ENCODE measurements at regions not wholly inside any gene's neighbourhood (a gene's known extent, or its start where the extent isn't known, plus 50 kb on each side); places are given as distances from the start of the nearest gene placed in this dataset.
"Not testable (repeated sequence)": the region's sequence is repeated elsewhere in the genome, so short reads cannot be mapped to it uniquely, and the experiment has no call there.

GRCh38 chr5:52010454-52010853 is 627.2 kb downstream of the ISL1 start:
- TF ChIP-seq CTCF (IDR thresholded peaks at IDR 0.05) (no peak), ZFX (IDR thresholded peaks at IDR 0.05; ENCODE audit: borderline replicate concordance) (no peak)
- no peak overlapping the region for H3K27ac ChIP-seq

GRCh38 chr5:52013523-52013922 is 630.3 kb downstream of the ISL1 start:
- TF ChIP-seq CTCF (IDR thresholded peaks at IDR 0.05), result no peak
- no peak for TF ChIP-seq ZFX (IDR thresholded peaks at IDR 0.05; ENCODE audit: borderline replicate concordance)
- H3K27ac ChIP-seq, result no peak overlapping the region

GRCh38 chr5:52015760-52016159 is 632.5 kb downstream of the ISL1 start:
- no peak overlapping the region for H3K27ac ChIP-seq
- no peak for TF ChIP-seq CTCF (IDR thresholded peaks at IDR 0.05)
- TF ChIP-seq ZFX (IDR thresholded peaks at IDR 0.05; ENCODE audit: borderline replicate concordance), result no peak

GRCh38 chr5:52017567-52017966 is 634.3 kb downstream of the ISL1 start:
- H3K27ac ChIP-seq, result no peak overlapping the region
- no peak for TF ChIP-seq ZFX (IDR thresholded peaks at IDR 0.05; ENCODE audit: borderline replicate concordance)
- no peak for TF ChIP-seq CTCF (IDR thresholded peaks at IDR 0.05)

DNA sequence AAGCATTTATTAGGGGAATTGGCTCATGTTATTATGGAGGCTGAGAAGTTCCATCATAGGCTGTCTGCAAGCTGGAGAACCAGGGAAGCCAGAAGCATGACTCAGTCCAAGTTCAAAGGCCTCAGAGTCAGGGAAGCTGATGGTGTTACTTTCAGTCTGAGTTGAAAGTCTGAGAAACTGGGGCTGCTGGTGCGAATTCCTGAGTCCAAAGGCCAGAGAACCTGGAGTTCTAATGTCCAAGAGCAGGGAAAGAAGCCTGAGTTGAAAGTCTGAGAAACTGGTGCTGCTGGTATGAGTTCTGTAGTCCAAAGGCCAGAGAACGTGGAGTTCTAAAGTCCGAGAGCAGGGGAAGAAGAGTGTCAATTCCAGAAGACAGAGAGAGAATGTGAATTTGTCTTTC is 641.1 kb downstream of the ISL1 start:
- H3K27ac ChIP-seq, result no peak overlapping the region
- TF ChIP-seq ZFX (IDR thresholded peaks at IDR 0.05; ENCODE audit: borderline replicate concordance) (no peak), CTCF (IDR thresholded peaks at IDR 0.05) (no peak)

- not testable (repeated sequence) for H3K27ac ChIP-seq
Measured at GRCh38 chr5:52029836-52030235, 646.6 kb downstream of the ISL1 start.

DNA sequence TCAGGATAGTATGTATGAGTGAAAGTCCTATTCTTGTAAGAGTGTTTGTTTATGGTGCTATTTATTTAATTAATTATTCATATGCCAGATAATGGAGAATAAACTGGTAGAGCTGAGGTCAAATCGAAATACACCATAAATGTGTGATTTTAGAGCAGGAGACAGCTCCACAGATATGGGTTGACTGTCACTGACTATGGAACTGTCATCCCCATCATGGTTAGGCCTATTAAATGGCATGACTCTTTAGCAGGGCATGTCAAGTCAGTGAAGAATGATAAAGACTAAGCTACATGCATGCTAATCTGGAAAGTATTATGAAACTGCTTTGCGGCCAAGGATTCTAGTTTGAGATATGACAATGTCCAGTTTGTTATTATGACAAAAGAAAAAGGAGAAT is 658.6 kb downstream of the ISL1 start:
- TF ChIP-seq ZFX (IDR thresholded peaks at IDR 0.05; ENCODE audit: borderline replicate concordance), result no peak
- TF ChIP-seq CTCF (IDR thresholded peaks at IDR 0.05), result no peak

DNA sequence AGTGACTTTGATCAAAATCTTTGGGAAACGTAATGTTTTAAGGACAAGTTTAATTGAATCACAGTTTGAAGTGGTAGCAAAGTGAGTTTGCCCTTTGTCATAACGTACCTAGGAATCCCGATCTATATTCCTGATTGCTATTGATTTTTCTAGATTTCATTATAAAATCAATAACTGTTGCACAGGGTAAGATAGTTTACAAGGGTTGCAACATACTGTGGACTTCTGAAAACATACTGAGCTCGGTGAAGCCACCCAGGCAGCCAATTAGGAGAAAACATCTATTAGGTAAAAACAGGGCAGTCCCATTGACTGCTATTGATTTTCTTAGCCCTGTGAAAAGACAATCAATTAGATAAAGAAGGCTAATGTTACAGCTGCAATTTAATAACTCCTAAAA is 659.9 kb downstream of the ISL1 start:
- no peak for TF ChIP-seq CTCF (IDR thresholded peaks at IDR 0.05)
- TF ChIP-seq ZFX (IDR thresholded peaks at IDR 0.05; ENCODE audit: borderline replicate concordance), result no peak
- no peak overlapping the region for H3K27ac ChIP-seq

More for the DNA sequence above, 658.6 kb downstream of the ISL1 start:
- no peak overlapping the region for H3K27ac ChIP-seq
